ENCODE measurements at regions not wholly inside any gene's neighbourhood (a gene's known extent, or its start where the extent isn't known, plus 50 kb on each side); places are given as distances from the start of the nearest gene placed in this dataset.
"Not testable (repeated sequence)": the region's sequence is repeated elsewhere in the genome, so short reads cannot be mapped to it uniquely, and the experiment has no call there.

DNA sequence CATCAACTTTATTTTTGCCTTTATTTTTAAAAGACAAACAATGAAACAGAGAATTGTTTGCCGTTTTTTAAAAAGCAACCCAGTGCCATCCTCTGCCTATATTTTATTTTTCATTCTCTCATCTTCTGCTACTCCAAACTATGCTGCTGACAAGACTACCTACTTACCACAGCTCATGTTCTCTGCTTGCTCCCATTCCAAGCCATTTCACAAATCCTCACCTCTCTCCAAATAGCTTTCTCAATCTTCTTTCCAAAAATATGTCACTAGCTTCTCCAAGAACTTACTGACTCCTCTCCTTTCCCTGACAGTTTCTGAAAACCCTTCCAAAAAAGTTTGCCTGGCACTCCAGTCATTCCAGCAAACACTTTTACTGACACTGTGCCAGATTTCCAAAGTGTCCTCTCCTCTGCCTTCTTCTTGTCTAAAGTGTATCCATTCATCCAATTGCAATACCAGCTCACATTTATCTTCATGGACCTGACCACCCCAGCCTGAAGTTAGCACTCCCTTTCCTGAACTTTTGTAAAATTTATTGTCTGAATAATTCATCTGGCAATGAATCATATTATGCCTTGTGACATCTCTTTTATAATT is 766.5 kb upstream of the B3GALT2 start:
- DNase-seq, result no peak

DNA sequence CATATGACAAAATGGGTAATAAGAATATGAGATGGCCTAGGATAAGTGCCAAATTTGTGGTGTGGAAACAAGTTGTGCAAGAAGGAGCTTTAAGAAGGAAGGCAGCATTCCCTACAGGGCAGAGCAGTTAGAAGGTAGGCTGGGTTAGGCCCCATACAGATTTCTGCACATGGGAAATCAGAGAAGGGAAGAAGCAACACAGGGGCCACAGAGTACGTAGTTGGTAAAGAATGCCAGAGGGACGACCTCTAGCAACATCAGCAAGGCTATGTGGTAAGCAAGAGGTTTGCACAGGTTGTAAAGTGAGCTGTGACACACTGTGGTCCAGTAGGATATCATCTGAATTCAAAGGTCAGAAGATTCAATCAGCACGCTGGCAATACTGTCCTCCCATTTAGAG is 765.6 kb upstream of the B3GALT2 start:
- DNase-seq, result no peak

DNA sequence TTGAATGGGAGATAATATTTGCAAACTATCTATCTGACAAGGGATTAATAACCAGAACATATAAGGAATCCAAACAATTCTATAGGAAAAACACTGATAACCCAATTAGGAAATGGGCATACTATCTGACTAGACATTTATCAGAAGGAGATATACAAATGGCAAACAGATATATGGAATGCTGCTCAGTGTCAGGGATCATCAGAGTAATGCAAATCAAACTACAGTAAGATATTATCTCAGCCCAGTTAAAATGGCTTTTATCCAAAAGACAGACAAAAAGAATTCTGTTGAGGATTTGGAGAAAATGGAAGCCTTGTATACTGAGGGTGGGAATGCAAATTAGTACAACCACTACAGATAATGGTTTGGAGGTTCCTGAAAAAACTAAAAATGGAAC is 758.0 kb upstream of the B3GALT2 start:
- no peak for DNase-seq

DNA sequence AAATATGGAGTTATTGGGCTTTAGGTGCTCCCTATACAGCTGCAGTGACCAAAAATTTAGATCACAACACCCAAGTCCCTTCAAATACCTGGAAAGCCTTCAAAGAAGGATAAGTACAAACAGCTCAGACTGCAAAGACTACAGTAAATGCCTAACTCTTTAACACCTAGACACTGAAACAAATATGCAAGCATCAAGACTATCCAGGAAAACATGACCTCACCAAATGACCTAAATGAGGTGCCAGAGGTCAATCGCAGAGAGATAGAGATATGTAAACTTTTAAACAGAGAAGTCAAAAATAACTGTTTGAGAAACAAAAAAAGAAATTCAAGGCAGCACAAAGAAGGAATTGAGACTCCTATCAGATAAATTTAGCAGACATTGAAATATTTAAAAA is 753.8 kb upstream of the B3GALT2 start:
- DNase-seq, result no peak

DNA sequence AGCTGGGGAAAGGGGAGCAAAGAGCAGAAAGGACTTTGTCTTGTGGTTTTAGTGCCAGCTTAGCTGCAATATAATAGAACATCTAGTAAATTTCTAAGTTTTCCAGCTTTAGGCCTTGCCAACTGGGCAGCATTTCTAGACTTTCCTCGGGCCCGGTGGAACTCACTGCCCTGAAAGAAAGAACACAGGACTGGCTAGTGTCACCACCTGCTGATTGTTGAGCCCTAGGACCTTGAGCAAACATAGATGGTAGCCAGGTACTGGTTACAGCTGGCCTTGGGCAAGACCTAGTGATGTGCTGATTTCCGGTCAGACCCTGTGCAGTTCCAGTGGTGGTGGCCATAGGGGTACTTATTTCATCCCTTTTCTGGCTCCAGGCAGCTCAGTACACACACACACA is 753.2 kb upstream of the B3GALT2 start:
- no peak for DNase-seq

DNA sequence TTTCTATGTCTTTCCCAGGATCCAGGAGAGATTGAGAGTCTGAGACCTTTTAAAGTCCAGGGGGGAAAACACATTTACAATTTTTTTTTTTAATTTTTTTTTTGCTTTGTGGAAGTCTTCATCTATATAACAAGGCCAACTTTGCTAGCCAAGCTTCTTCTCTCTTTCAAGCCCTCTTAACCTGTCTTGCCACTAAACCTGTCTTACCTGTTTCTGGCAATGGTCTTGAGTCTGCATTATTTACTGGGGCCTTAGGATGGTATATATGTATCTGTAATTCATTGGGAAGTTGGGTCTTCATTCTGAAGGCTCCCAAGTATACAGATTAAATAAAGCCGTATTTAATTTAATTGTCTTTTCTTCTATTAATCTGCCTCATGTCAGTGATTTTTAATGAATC is 750.9 kb upstream of the B3GALT2 start:
- DNase-seq, result no peak

DNA sequence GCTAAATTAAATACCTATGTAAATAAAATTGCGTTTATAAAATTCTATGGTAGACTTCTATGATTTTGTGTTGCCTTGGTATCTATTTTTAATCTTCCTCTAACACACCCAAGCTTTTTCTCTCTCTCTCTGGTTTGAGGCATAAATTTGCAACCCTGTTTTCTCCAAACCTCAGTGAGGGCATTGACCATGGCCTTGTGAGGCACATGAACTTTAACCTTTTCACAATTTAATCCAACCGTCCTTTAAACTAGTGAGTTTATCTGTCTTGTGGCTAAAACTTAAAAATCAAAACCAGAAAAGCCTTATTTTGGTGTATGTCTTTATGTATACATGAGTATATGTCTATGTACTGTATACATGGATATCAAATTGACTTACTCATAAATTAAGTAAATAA is 746.6 kb upstream of the B3GALT2 start:
- DNase-seq, result no peak

DNA sequence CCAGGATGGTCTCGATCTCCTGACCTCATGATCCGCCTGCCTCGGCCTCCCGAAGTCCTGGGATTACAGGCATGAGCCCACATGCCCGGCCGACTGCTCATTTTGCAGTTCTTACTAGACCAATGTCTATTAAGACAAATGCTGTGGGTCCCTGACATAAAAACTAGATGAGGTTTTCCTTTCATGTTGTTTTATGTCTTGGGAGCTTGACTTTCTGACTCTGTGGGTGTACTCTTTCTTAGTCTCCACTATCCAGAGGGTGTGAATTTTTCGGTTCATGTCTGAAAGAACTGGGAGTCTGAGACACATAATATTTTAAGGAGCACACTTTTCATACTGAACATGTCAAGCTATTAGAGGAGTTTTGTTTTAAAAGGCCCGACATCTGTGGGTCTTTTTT is 744.9 kb upstream of the B3GALT2 start:
- DNase-seq, result no peak

DNA sequence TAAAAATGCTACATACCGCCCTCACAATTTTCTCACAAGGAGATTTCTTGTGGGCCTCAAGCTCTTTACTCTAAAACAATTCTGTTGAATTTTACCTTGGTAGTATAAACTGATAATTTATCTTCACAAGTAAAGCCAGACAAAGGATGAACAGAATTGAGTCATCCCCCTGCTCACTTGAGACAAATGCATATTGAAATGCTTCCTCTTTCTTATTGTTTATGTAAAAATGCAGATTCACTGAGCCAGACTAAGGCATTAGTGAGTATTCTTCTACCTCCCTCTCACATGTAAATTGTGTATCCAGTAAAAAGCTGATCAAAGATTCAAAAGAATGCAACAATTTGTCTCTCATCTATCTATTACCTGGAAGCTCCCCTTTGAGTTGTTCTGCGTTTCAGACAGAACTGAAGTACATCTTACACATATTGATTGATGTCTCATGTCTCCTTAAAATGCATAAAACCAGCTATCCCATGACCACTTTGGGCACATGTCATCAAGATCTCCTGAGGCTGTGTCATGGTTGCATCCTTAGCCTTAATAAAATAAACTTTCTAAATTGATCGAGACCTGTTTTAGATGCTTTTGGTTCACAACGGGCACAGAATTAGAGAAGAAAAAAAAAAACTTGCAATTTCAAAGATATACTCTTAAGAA is 743.1 kb upstream of the B3GALT2 start:
- no peak for DNase-seq

DNA sequence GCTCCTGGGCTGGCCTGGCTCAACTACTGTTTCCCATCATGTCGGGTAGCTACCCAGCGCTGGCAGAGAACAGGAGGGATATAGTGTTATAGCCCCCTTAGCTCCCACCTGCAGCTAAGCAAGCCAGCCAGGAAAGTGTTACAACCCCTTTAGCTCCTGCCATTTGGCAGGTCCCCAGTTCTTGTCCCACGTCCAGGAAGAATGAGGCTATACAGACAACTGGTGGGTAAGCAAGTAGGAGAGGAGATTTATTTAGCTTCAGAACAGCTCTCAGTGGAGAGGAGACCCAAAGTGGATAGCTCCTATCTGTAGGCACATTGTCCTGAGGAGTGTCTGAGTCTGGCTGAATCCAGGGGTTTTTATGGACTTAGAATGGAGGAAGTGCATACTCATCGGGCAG is 741.1 kb upstream of the B3GALT2 start:
- DNase-seq, result no peak

DNA sequence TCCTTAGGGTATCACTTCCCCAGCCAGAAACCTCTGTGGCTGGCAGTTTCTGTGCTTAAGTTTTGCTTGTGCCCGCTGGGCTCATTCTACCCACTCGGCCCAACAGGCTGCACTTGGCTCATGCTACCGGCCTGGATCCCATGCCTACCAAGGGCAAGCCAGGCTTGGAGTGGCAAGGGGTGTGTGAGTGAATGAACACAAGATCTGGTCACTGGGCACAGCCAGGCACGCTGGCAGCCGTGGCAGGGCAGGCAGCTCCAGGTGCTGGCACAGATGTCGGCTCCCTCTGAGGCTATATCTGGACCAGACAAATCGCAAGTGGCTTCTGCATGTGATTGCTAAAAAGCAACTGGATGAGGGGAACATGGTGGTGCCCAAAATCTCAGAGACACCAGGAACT is 740.5 kb upstream of the B3GALT2 start:
- DNase-seq, result no peak

DNA sequence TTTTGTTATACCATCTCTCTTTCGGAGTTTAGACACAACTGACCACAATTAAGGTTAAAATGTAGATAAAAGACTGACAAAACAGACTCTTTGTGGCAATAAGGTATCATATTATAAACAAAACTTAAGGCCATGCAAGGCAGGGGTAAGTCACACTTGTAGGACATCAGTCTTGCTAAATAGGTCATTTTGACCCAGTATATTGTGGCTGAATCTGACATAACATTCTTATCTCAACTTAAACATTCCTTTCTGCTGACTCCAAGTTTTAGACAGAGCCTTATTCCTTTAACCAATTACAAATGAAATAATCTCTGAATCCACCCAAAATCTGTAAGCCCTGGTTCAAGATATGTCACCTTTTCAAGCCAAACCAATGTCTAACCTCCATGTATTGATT is 733.4 kb upstream of the B3GALT2 start:
- DNase-seq, result no peak

DNA sequence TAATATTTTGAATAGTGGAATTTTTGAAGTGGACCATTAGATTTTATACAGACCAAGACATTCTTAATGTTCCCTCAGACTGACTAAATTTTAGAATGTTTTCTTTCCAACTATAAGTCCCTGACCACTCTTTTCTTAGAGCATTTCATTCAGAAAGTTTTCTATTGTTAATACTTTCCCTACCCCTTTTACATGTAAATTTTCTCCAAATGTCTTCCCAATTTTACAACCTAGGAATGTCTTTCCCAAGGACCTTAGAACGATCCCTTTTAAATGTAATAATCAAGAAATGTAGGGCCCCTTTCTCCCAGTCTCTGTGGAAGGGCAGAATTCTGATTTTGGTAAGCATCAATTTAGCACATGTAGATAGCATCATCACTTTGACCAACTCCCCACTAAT is 730.0 kb upstream of the B3GALT2 start:
- DNase-seq, result no peak

DNA sequence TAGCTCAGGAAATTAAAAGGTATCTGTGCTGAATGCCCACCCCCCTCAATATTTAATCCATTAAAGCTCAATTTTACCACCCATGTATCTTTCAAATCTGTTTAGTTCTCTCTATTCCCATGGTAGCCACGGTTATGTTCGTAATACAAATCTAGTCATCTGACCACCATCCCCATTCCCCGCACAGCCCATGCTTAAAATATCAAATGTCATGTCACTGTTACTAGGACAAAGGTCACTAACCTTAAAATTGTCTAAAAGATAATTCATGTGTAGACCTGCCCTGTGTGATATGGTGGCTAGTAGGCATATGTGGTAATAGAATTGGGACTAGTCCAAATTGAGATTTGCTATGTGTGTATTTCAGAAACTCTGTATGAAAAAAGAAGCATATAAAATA is 728.5 kb upstream of the B3GALT2 start:
- no peak for DNase-seq

DNA sequence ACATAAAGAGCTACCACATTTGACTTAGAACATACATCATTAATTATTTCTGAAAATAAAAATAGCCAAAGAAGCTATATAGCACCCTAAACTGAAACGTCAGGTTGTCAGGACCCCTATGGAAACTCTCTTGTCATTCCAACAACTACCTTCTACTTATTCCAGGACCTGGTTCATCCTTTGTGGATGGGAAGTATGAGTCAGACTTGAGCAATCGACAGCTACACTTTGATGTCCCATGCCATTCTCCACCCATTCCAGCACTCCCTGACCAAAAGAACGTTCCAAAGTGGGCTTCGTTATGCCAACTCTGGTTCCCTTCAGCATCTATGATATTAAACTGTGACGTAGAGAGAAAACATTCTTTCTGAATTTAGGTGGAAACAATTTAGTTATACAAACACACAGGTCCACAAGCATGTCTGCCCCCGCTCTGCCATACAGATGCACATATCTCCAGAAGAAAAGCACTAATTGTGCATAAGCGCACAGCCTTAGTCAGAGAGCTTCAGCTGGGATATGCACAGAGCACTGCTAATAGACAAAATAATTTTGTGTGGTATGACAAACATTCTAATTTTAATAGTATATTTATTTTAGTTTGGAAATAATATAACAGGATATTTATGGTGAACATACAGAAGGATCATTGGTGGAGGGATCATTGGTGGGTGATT is 723.1 kb upstream of the B3GALT2 start:
- DNase-seq, result no peak

DNA sequence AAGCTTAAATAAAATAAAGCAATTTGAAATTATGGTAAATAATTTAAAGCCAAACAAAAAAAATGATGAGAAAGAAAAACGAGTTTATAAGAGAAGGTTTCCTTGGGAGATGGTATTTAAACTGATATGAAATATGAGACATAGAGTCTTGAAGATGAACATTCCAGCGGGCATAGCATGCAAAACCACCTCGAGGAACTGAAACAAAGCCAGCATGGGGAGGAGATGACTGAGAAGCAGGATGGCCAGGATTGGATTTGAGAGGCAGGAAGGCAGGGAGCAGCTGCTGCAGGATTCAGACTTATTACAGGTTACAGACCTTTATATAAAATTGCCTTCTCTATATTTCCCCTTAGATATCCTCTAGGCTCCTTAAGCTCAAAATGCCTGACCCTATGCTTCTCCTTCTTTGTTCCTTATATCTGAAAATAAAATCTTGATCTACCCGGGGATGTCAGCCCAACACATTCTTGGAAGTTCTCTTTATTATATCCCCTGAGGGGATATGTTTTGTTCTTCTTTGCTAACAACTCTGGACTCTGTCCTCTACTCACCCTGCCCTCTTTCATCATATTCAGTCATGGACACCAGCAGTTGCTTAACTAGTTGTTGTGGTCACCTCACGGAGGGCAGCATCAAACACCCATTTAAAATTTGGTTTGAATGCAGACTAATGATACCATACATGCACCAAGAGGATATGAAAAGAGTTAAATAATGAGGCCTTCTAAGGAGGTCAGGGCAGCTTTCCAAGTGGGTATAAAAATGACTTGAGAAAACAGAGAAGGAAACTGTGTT is 719.1 kb upstream of the B3GALT2 start:
- no peak for DNase-seq

DNA sequence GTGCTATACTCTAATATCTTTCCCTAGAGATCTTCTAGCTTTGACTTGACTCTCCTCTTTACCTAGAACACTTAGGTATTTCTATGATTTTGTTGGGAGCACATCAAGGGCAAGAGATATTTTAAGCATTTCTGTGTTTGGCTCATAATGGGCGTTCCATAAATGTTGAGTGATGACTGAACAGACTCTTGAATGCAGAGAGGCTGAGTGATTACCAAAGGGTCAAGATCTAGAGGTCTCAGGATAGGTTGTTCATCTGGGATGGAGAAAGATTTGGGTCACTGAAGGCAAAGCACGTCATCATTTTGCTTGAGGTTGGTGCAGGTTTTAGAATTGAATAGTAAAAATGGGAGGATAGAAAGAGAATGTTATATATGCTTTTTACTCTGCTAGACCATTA is 705.4 kb upstream of the B3GALT2 start:
- DNase-seq, result no peak

DNA sequence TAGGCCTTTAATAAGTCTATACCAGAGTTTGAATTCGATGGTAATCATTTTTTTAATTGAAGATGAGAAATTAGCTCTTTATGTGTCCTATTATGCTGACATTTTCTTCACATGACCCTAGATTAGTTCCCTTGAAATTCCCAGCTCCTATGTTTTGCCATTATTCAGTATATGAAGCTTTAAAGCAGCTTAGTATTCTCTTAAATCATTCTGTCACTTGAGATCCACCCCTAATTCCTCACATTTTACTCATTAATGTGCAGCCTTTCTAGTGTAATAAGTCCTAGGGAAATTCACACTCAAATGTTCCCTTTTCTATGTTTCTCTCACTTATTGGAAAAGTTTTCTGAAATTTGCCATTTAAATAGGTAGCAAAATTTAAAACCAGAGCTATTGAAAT is 704.5 kb upstream of the B3GALT2 start:
- no peak for DNase-seq

DNA sequence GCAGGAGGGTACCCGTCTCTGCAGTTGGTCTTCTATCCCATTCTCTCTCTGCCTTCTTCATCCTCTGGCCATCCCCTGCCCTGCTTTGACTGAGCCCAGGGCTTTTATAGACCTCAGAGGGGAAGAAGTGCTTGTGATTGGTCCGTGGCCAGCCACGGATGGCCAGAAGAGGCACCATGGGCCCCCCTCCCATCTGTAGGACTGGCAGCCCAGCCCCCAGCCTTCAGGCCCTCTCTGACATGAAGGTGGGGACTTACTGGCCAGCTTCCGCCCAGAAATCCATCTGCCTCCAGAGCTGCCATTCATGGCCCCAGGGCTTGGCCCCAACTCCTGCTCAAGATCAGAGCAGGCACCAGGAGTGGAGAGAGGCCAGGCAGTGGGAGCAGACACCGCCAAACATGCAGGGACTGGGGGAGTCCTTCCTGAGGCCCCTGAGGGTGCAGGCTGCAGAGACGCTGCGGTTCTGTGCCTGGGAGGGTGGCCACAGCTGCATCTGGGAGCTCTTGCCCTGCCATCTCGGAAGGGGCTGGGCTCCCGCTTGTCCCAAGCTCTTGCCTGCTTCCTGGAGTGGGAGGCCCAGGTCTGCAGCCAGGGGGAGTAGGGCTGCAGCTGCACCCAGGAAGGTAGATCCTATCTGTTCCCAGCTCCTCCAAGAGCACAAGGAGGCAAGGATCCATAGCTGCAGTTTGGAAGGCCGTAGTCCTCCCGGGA is 698.6 kb upstream of the B3GALT2 start:
- no peak for DNase-seq

DNA sequence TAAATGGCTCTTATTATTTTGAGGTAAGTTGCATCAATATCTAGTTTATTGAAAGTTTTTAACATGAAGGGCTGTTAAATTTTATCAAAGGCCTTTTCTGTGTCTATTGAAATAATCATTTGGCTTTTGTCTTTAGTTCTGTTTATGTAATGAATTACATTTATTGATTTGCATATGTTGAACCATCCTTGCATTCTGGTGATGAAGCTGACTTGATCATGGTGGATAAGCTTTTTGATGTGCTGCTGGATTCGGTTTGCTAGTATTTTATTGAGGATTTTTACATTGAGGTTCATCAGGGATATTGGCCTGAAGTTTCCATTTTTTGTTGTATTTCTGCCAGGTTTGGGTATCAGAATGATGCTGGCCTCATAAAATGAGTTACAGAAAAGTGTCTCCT is 691.5 kb upstream of the B3GALT2 start:
- not testable (repeated sequence) for DNase-seq

DNA sequence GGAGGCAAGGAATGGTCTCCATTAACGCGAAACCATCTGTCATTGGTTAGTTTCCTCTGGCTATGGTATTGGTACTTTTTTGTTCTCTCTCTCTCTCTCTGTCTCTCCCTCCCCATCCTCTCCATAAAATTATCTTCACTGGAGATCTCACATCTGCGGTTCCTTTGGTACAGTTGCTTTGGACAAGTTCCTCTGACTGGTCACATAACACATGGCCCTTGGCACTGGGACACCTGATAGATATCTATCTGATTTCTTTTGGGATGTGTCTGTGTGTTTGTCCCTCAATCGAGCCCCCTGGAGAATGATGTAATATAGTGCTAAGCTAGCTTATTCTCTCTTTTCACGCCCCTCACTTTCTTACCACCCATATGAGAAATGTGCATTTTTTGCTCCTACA is 682.0 kb upstream of the B3GALT2 start:
- no peak for DNase-seq

DNA sequence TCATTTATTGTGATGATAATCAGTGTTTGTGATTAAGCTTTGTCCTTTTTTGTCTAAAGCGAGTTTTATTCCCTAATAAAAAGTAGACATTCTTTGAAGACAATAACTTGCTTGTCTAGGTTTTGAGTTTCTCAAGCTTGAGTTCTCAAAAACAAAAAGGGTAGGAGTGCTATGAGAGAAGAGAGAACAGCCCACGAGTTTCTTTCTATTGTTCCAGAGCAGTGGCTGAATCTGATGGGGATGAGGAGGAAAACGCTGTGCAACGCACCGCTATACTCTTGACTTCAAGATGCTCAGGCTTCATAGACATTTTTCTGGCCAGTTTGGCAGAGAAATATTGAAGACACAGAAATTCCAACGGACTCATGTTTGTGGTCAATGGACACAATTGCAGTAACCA is 669.8 kb upstream of the B3GALT2 start:
- DNase-seq, result no peak
